GM10266 (cell line): ENCODE measurements at regions not wholly inside any gene's neighbourhood (a gene's known extent, or its start where the extent isn't known, plus 50 kb on each side); places are given as distances from the start of the nearest gene placed in this dataset.
A peak's percentile ranks its signal among the peaks of the same experiment; 100 is the strongest.
"Not testable (repeated sequence)": the region's sequence is repeated elsewhere in the genome, so short reads cannot be mapped to it uniquely, and the experiment has no call there.

Experiments
- DNase-seq: peaks from one replicate; pipeline ENCODE4 v3.0.0; 2012; ENCODE audit errors: extremely low spot score
- TF ChIP-seq, protein P1 (sequence below): IDR thresholded peaks from 2 replicates; pipeline ENCODE4 v1.5.1; 2012; ENCODE audit warnings: mild to moderate bottlenecking, low read depth; ENCODE audit not compliant: control insufficient read depth, insufficient read depth; ENCODE audit errors: missing control alignments

DNA sequence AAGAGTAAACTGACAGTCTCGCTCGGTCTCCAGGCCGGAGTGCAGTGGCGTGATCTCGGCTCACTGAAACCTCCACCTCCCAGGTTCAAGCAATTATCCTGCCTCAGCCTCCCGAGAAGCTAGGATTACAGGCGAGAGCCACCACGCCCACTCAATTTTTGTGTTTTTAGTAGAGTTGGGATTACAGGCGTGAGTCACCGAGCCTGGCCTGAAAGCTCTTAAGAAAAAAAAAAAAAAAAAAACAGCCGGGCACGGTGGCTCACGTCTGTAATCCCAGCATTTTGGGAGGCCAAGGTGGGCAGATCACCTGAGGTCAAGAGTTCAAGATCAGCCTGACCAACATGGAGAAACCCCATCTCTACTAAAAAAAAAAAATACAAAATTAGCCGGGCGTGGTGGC is 55.3 kb upstream of the THOC2 start:
- not testable (repeated sequence) for DNase-seq

DNA sequence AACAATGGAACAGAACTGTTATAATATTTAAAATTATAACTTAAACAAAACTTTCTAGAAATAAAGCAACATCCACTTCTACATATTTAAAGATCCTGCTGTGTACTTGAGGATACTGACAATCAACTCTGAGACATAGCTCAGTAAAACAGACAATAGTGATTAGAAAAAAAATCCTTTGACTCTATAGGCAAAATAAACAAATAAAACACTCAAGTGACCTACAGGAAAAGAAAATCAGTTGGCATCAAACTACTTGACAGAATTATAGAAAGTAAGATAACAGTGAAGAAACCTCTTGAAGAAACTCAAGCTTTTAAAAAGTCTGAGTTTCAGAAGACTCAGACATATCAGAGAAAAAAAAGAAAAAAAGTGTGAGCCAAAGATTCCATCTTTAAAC is 55.9 kb upstream of the THOC2 start:
- DNase-seq: no peak
- TF ChIP-seq, protein P1, sequence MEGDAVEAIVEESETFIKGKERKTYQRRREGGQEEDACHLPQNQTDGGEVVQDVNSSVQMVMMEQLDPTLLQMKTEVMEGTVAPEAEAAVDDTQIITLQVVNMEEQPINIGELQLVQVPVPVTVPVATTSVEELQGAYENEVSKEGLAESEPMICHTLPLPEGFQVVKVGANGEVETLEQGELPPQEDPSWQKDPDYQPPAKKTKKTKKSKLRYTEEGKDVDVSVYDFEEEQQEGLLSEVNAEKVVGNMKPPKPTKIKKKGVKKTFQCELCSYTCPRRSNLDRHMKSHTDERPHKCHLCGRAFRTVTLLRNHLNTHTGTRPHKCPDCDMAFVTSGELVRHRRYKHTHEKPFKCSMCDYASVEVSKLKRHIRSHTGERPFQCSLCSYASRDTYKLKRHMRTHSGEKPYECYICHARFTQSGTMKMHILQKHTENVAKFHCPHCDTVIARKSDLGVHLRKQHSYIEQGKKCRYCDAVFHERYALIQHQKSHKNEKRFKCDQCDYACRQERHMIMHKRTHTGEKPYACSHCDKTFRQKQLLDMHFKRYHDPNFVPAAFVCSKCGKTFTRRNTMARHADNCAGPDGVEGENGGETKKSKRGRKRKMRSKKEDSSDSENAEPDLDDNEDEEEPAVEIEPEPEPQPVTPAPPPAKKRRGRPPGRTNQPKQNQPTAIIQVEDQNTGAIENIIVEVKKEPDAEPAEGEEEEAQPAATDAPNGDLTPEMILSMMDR: no peak

DNA sequence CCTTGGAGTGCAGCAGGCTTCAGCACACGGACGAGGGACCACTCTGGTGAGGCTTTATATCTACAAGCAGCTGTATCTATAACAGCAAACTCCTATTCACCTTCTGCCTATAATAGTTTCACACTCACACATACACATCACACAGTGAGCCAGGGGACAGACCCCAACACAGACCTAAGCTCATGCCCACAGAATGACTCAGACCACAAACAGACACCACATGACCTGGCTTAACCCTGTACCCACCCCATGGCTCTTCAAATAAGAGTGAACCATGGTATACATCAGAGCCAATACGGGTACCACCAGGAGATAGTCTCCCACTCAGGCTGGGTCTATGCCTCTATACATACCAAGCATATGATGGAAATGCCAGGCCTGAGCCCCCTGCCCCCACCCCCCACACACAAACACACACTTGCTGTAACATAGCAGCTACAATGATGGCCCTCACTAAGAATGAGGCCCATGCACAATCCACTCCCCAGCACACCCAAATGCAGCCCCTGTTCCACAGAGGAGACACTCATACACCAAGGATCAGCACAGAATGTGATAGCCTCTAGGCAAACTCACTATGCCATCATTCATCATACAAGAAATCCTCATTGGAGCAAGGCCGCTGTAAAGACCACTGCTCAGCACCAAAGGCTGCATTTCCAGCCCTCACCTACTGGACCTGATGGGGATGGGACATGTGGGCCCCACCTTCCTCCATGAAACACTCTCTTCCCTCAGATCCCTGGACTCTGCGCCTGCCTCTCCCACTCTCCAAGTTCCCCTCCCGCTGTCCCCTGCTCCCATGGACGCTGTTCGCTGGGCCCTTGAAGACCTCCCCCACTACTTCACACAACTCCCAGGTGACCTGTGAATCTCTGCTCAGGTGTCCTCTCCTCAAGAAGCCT is 62.1 kb upstream of the XIAP start:
- TF ChIP-seq, protein P1: no peak
- DNase-seq: no peak

DNA sequence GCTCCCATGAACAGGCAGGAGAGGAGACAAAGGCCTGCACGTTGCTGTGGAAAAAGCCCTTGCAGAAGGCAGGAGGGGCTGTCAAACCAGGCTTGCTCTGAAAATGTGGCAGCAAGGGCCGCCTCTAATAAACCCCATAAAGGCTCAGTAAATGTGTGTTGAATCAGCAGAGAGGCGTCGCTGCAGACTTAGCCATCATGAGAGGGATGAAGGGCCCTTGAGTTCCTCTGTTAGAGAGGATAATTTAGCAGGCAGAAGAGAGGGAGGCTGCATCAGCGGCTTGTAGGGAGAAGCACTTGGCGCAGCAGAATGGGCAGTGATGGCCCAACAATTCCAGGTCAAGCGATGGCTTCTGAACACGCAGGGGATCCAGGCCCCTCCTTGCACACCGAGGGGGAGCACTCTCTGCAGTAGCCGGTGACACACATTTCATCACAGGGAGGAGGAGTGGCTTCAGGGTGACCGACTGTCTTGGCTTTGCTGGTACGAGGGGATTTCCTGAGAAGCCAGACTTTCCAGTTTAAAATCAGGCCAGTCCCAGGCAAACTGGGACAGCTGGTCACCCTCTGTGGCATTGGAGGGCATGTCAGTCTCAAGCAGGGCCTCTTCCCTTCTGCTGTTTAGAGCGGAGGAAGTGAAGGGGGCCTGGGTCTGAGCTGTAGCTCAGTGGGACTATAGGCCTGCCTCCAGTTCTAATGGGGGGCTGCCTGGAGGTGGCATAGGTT is 61.0 kb upstream of the XIAP start:
- not testable (repeated sequence) for DNase-seq

GRCh38 chrX:123801901-123802300 is 58.0 kb upstream of the XIAP start:
- DNase-seq: no peak
- TF ChIP-seq, protein P1: no peak

- DNase-seq: peak; percentile 9
Measured at GRCh38 chrX:123803331-123803983, 56.4 kb upstream of the XIAP start.

DNA sequence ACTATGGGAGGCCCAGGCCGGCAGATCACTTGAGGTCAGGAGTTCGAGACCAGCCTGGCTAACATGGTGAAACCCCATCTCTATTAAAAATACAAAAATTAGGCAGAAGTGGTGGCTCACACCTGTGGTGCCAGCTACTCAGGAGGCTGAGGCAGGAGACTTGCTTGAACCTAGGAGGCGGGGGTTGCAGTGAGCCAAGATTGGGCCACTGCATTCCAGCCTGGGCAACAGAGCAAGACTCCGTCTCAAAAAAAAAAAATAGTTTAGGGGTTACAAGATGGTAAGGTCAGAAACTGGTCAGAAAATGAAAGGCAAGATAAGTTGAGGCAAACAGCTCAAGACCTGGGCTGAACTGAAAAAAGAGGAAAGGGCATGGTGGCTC is 55.9 kb upstream of the XIAP start:
- DNase-seq: not testable (repeated sequence)

More at GRCh38 chrX:123803331-123803983, 56.4 kb upstream of the XIAP start:
- TF ChIP-seq, protein P1: no peak

- no peak for DNase-seq
- TF ChIP-seq, protein P1: no peak
Measured at GRCh38 chrX:123807835-123808416, 51.9 kb upstream of the XIAP start.
